HG03060 (cell line): ENCODE measurements at regions not wholly inside any gene's neighbourhood (a gene's known extent, or its start where the extent isn't known, plus 50 kb on each side); places are given as distances from the start of the nearest gene placed in this dataset.

Source experiments
- ATAC-seq: cut with Tn5 transposase; IDR thresholded peaks from one replicate; pipeline ENCODE4 v1.9.1; 2021; ENCODE audit warnings: low read depth, moderate number of reproducible peaks; ENCODE audit not compliant: unreplicated experiment

DNA sequence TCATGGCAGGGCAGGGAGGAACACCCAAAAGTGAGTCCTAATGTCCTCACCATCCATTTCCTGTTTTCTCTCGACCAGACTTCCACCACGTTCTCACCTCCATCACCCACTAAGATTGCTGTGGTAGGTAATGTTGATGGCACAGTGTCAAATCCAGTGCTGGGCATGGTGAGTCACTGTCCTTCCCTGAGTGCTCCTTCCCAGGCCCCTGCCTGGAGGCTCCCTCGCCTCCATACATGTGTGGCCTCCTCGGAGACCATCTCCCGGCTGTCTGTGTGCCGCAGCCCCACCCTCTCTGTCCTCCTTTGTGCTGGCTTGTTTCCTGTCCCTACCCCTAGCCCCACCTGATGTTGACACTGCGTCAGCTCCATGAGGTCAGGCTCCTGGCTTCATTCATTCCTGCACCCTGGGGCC lies 177.5 kb downstream of the SYK start:
- no peak for ATAC-seq

- ATAC-seq: no peak
These were observed 178.0 kb downstream of the SYK start for GRCh38 chr9:90979639-90980038.

DNA sequence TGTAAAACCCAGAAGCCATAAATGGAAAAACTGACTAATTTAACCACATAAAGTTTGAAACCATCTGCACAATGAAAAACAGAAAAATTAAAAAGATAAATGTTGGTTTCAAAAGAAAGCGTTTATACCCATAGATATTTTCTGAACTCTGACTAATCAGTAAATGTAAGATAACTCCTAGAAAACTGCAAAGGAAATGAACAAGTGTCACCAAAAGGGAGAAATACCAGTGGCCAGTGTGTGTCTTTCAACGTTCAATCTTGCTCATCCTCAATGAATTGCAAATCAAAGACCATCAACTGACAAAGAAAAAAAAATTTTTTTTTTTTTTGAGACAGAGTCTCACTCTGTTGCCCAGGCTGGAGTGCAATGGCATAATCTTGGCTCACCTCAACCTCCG lies 180.1 kb downstream of the SYK start:
- ATAC-seq: no peak

DNA sequence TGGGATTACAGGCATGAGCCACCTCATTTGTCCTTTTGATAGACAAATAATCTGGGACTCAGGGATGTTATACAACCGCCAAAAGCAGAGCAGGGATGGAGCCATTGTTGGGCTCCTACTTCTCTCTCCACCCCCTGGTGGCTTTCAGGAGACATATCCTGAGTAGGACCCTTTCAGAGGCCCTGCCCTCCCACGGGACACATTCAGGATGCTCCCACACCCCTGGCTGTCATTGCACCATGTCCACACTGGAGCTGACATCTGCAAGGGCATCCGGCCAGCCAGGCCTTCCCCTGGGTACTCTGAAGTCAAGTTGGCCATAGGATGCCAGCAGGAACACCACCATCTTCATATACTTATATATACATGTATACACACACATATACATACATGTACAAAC lies 181.8 kb downstream of the SYK start:
- no peak for ATAC-seq

- ATAC-seq: no peak
These were observed 184.0 kb downstream of the SYK start for GRCh38 chr9:90985631-90986030.

GRCh38 chr9:90986161-90986560 lies 184.5 kb downstream of the SYK start:
- no peak for ATAC-seq

GRCh38 chr9:90987566-90987965 lies 185.9 kb downstream of the SYK start:
- ATAC-seq: no peak

DNA sequence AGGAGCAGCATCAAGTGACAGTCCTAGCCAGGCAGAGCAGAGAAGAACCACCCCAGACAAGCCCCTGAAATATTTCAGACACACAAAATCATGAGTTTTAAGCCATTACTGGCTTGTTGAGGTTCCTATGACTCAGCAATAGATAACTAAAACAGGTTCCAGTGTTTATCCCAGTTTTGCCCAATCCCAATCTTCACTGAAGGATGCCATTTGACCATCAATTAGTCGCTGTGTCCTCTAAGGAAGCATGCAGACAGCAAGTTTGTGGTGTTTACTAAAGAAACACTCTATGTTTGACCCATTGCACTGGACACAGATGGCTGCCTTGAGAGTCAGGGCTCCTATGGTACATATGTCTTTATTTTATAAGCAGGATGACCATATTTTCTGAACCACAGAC lies 186.7 kb downstream of the SYK start:
- ATAC-seq: no peak

DNA sequence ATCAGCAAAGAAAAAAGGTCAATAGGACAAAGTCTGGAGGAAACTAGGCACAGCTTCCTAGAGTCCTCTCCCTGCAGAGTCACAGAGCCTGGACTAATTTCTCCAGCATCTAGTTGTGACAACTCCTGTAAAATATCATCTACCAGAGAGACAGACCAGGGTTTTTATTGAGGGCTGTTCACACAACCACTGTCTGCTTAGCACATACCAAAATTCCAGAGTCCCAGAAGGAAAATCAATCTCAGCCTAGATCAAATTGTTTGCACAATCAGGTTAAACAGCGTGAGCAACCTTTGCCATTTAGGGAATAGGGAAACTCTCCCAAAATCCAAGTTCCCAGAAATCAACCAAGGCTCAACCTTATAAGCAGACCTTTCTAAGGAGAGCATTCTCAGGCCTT lies 190.3 kb downstream of the SYK start:
- ATAC-seq: no peak

- ATAC-seq: no peak
These were observed 193.9 kb downstream of the SYK start for GRCh38 chr9:90995516-90995915.

- ATAC-seq: no peak
These were observed 194.8 kb downstream of the SYK start for GRCh38 chr9:90996154-90997065.

DNA sequence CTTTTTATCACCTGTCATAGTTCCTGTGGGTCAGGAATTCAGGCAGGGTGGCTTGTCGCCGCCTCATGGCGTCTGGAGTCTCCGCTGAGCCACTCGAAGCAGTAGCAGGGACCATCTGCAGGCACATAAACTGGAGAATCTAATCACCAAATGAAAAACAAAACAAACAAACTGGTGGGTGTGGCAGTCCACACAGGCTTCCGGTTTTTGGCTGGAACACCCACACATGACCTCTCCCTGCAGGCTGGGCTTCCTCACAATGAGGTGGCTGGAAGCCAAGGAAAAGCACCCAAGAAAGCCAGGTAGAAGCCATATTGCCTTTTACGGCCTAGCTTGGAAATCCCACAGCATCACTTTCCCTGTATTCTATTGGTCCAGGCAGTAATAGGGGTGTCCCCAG lies 197.0 kb downstream of the SYK start:
- ATAC-seq: no peak

- ATAC-seq: no peak
These were observed 198.1 kb downstream of the SYK start for GRCh38 chr9:90999425-91000397.

DNA sequence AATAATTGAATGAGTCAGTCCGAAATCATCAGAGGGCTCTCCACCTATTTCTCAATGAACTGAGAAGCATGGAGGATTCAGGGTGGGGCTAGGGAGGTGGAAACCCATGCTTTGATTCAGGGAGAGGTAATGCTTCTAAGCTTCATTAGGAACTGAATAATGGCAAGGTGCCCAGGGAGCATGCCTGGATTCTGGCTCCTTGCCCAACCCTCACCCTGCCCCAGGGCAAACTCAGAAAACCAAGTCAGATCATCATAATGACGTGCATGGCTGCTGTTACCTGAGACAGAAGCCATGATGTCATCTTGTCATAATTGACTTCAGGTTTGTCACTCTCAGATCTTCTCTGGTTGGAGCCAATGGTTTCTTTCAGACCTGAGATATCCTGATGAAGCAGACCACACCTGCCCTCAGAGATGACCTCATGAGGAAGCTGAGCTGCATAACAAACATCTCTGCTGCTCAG lies 199.6 kb downstream of the SYK start:
- ATAC-seq: no peak

- no peak for ATAC-seq
These were observed 202.9 kb downstream of the SYK start for GRCh38 chr9:91004484-91004883.

- ATAC-seq: no peak
These were observed 203.4 kb downstream of the SYK start for GRCh38 chr9:91004992-91005391.

GRCh38 chr9:91006046-91006445 lies 204.4 kb downstream of the SYK start:
- no peak for ATAC-seq

DNA sequence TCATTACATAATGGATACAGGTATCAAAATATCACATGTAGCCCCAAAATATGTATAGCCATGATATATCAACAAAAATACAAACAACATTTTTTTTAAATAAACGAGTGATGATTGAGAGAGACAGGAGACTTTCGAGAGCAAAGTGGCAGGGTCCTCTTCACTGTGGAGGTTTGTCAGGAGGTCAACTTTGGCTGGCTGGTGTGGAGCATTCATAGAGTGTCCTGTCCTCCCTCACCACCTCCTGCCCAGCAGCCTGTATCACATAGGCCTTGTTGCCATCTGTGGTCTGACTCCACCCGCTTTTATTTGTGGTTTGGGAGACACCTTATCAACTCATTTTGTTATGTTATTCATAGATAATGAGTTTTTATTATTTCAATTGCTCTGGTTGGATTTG lies 206.9 kb downstream of the SYK start:
- ATAC-seq: no peak

DNA sequence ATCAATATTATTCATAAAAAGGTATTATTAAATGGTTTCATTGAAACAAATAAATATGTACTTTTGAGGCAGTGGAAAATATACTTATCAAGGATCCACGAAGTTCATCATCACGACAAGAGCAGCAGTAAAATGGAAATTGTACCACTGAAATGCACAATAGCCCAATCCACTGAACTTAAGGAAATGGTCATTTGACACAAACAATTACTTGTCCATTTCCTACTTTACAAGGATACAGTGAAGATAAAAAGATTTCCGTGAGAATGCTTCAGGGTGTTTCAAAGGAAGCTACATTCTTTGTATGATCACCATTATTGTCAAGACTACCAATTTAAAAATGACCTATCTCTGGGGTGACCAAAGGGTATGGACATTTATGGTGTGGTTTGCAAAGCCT lies 210.3 kb downstream of the SYK start:
- ATAC-seq: no peak

- no peak for ATAC-seq
These were observed 211.6 kb downstream of the SYK start for GRCh38 chr9:91012933-91013841.
